ENCODE measurements at regions not wholly inside any gene's neighbourhood (a gene's known extent, or its start where the extent isn't known, plus 50 kb on each side); places are given as distances from the start of the nearest gene placed in this dataset.

DNA sequence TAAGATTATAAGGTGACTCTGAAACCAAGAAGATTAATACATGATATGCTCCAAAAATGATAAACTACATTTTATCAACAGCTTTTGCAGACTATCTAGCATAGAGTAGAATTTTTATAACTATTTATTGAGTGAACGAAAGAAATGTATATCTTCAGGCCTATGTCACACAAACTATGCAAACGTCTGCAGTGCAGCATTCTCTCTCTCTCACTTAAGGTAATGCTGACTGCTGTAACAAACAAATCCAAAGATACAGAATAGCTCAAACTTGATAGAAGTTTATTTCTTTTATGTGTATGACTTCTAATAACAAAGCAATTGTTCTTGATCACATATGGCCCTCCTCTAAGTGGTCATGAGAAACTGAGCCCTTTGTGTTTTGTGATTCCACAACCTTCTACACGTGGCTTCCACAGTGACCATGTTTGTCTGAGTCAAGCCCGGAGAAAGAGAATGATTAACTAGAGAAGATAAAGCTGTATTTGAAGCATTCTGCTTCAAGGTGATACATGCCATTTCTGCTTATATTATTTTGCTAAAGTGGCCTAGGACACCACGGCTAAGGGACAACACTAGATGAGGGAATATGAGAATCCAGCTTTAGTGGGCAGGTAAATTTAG lies 1352.7 kb upstream of the TMEM132C start:
- DNase-seq (ENCODE audit: low spot score), result no peak
- in situ Hi-C loops (cut with MboI; ENCODE audit: low sequenced_read_pairs, unreplicated experiment), result no loop called here
- TF ChIP-seq, protein P1, sequence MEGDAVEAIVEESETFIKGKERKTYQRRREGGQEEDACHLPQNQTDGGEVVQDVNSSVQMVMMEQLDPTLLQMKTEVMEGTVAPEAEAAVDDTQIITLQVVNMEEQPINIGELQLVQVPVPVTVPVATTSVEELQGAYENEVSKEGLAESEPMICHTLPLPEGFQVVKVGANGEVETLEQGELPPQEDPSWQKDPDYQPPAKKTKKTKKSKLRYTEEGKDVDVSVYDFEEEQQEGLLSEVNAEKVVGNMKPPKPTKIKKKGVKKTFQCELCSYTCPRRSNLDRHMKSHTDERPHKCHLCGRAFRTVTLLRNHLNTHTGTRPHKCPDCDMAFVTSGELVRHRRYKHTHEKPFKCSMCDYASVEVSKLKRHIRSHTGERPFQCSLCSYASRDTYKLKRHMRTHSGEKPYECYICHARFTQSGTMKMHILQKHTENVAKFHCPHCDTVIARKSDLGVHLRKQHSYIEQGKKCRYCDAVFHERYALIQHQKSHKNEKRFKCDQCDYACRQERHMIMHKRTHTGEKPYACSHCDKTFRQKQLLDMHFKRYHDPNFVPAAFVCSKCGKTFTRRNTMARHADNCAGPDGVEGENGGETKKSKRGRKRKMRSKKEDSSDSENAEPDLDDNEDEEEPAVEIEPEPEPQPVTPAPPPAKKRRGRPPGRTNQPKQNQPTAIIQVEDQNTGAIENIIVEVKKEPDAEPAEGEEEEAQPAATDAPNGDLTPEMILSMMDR (IDR thresholded peaks at IDR 0.05; ENCODE audit: borderline replicate concordance, control extremely low read depth, extremely low read depth, insufficient read depth, missing control alignments), result no peak

DNA sequence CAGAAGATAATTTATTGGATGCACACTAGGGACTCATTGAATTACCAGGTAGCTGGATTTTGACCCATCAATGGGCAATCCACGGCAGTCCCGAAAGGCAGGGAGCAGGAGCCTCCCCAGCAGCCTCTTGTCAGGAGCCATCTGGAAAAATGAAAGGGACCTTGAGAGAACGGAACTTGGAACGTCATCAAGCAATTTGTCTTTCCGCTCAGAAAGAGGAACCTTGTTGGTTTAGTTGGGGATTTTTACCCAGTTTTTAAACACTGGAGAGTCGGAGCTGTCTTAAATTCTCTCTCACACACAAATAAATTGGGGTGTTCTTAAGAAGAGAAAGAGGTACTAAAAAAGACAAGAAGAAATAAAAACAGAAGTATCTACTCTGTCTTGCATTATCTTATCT lies 1351.7 kb upstream of the TMEM132C start:
- TF ChIP-seq, protein P1 (IDR thresholded peaks at IDR 0.05; ENCODE audit: borderline replicate concordance, control extremely low read depth, extremely low read depth, insufficient read depth, missing control alignments), result no peak
- in situ Hi-C loops (cut with MboI; ENCODE audit: low sequenced_read_pairs, unreplicated experiment), result no loop called here
- no peak for DNase-seq (ENCODE audit: low spot score)

DNA sequence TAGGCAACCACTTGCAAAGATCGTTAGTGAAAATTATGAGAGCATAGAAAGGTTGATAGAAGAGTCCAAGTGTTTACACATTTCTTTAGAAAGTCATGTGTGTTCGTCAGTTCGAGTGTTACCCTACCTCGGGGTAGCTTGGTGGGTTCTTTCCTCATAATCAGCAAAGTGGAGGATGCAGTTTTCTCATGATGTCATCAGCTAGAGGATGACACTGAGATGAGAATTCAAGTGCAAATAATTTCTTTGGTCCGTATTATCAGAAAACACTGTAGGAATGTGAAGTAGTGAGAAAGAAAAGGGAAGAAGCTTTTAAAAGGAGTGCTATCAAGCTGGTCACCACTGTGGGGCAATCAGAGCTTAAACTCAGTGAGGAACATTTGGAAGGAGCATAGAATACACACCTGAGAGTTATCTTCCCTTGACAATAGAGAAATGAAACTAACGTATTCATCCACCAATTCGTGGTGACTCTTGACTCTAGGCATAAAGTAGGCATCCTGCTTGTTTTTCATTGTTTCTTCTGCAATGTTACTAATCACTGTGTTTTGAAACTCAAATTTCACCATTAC lies 1340.9 kb upstream of the TMEM132C start:
- no peak for DNase-seq (ENCODE audit: low spot score)
- TF ChIP-seq, protein P1 (IDR thresholded peaks at IDR 0.05; ENCODE audit: borderline replicate concordance, control extremely low read depth, extremely low read depth, insufficient read depth, missing control alignments), result no peak
- in situ Hi-C loops (cut with MboI; ENCODE audit: low sequenced_read_pairs, unreplicated experiment), result no loop called here

DNA sequence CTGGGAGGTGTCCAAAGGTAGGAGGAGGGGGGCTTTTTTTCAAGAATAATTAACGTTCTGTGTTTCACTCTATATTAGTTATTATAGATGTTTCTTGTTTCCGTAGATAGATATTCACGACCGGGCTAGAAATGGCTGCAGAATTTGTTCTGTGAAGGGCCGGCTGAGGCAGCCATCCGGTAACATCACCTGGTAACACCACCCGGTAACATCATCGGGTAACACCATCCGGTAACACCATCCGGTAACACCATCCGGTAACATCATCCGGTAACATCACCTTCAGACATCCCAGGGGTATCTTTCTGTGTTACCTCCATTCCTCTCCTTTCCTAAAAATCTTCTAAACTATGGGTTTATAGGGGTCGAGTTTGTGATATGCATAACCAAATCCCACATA lies 1336.7 kb upstream of the TMEM132C start:
- TF ChIP-seq, protein P1 (IDR thresholded peaks at IDR 0.05; ENCODE audit: borderline replicate concordance, control extremely low read depth, extremely low read depth, insufficient read depth, missing control alignments), result no peak
- in situ Hi-C loops (cut with MboI; ENCODE audit: low sequenced_read_pairs, unreplicated experiment), result no loop called here
- DNase-seq (ENCODE audit: low spot score), result no peak

DNA sequence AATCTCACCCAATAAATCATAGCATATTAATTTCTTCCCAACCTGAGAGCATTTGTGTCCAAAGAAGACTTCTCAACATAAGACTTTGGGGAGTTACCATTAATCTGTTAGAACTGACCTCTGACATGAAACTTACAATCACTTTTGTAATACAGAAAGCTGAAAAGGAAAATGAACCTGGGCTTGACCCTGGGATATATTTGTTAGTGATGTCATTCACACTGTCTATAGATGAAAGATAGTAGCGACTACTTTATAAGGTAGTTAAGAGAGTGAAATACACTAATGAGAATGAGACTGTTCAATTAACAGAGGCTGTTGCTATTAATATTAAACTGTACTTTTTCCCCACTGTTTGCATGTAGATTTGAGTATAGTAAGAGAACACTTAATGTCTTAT lies 1334.8 kb upstream of the TMEM132C start:
- in situ Hi-C loops (cut with MboI; ENCODE audit: low sequenced_read_pairs, unreplicated experiment), result no loop called here
- no peak for DNase-seq (ENCODE audit: low spot score)
- TF ChIP-seq, protein P1 (IDR thresholded peaks at IDR 0.05; ENCODE audit: borderline replicate concordance, control extremely low read depth, extremely low read depth, insufficient read depth, missing control alignments), result no peak

DNA sequence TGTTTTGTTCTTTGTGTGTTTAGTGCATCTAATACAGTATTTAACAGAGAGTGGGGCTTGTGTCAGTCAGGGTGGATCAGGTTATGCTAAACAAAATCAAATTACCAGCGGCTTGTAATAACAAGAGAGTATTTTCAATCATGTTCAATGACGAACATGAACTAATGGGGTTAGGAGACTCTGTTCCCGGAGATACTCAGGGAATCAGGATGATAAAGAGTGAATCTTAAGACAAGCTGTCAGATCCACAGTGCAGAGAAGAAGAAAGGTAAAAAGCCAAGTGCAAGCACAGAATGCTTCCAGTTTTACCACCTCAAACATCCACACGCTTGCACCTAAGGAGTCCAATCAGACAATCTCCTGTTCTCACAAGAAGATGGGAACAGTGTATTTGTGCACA lies 1331.5 kb upstream of the TMEM132C start:
- TF ChIP-seq, protein P1 (IDR thresholded peaks at IDR 0.05; ENCODE audit: borderline replicate concordance, control extremely low read depth, extremely low read depth, insufficient read depth, missing control alignments), result no peak
- DNase-seq (ENCODE audit: low spot score), result no peak
- in situ Hi-C loops (cut with MboI; ENCODE audit: low sequenced_read_pairs, unreplicated experiment), result no loop called here

Data from GM13976 (cell line).